Loucy (cell line): ENCODE measurements at regions not wholly inside any gene's neighbourhood (a gene's known extent, or its start where the extent isn't known, plus 50 kb on each side); places are given as distances from the start of the nearest gene placed in this dataset.
"Not testable (repeated sequence)": the region's sequence is repeated elsewhere in the genome, so short reads cannot be mapped to it uniquely, and the experiment has no call there.

Source experiments
- H2AFZ ChIP-seq: fragments of 200-600 bp; sonication (generic); 2 replicates; pipeline ENCODE4 v1.6.0; 2016; ENCODE audit warnings: antibody characterized with exemption, mild to moderate bottlenecking, low read length, moderate library complexity
- H3F3A ChIP-seq: fragments of 200-600 bp; 2 replicates; pipeline ENCODE4 v1.6.0; 2016; ENCODE audit warnings: antibody characterized with exemption, low read depth, mild to moderate bottlenecking
- H3K27me3 ChIP-seq: fragments of 200-600 bp; sonication (generic); 2 replicates; pipeline ENCODE4 v1.6.1; 2014; ENCODE audit warnings: low read length, mild to moderate bottlenecking; ENCODE audit not compliant: insufficient read depth, poor library complexity, severe bottlenecking
- H3K36me3 ChIP-seq: fragments of 200-600 bp; sonication (generic); 2 replicates; pipeline ENCODE4 v1.6.1; 2016; ENCODE audit warnings: low read length; ENCODE audit not compliant: insufficient read depth
- H3K4me1 ChIP-seq: fragments of 200-600 bp; sonication (generic); 2 replicates; pipeline ENCODE4 v1.5.1; 2014; ENCODE audit warnings: low read length, mild to moderate bottlenecking; ENCODE audit not compliant: insufficient read depth, poor library complexity, severe bottlenecking
- H3K4me2 ChIP-seq: fragments of 200-600 bp; sonication (generic); 2 replicates; pipeline ENCODE4 v1.6.0; 2014; ENCODE audit warnings: antibody characterized with exemption, low read length, low read depth, mild to moderate bottlenecking; ENCODE audit not compliant: poor library complexity, severe bottlenecking
- H3K4me3 ChIP-seq: fragments of 200-600 bp; sonication (generic); 2 replicates; pipeline ENCODE4 v1.5.1; 2014; ENCODE audit warnings: low read length, mild to moderate bottlenecking, mixed read lengths; ENCODE audit not compliant: poor library complexity, severe bottlenecking
- H3K79me2 ChIP-seq: fragments of 200-600 bp; sonication (generic); 2 replicates; pipeline ENCODE4 v1.6.1; 2014; ENCODE audit warnings: low read length; ENCODE audit not compliant: insufficient read depth
- H3K9ac ChIP-seq: fragments of 200-600 bp; sonication (generic); 2 replicates; pipeline ENCODE4 v1.6.0; 2014; ENCODE audit warnings: mild to moderate bottlenecking, low read depth, low read length, moderate library complexity; ENCODE audit not compliant: poor library complexity, severe bottlenecking
- H3K9me2 ChIP-seq: fragments of 200-600 bp; sonication (generic); replicated peaks from 2 replicates; pipeline ENCODE4 v1.6.1; 2016; ENCODE audit warnings: low read depth, low read length, mixed read lengths
- H3K9me3 ChIP-seq: fragments of 200-600 bp; sonication (generic); 2 replicates; pipeline ENCODE4 v1.6.1; 2014; ENCODE audit warnings: mild to moderate bottlenecking, antibody characterized with exemption, low read length, low read depth; ENCODE audit not compliant: insufficient read depth
- H4K20me1 ChIP-seq: fragments of 200-600 bp; sonication (generic); 2 replicates; pipeline ENCODE4 v1.6.0; 2014; ENCODE audit warnings: antibody characterized with exemption, low read length, mild to moderate bottlenecking; ENCODE audit not compliant: insufficient read depth, poor library complexity, severe bottlenecking
- CTCF ChIP-seq: fragments of 200-600 bp; sonication (generic); conservative IDR thresholded peaks from 2 replicates; pipeline ENCODE4 v1.5.1; 2014; ENCODE audit warnings: mild to moderate bottlenecking, antibody characterized with exemption, low read length
- EZH2phosphoT487 ChIP-seq: fragments of 200-600 bp; IDR thresholded peaks from 2 replicates; pipeline ENCODE4 v1.6.1; 2018; ENCODE audit warnings: antibody characterized with exemption, mild to moderate bottlenecking, moderate library complexity, borderline replicate concordance

- Histone ChIP-seq H3F3A (no peaks in the 10 kb centered on the region), H3K4me2 (no peak overlapping the region), H3K9me3 (no peaks in the 10 kb centered on the region), H4K20me1 (no peaks in the 10 kb centered on the region), H2AFZ (no peak overlapping the region), H3K79me2 (no peaks in the 10 kb centered on the region), H3K4me3 (no peak overlapping the region), H3K9ac (no peak overlapping the region), H3K36me3 (no peaks in the 10 kb centered on the region), H3K9me2 (no peaks in the 10 kb centered on the region), H3K27me3 (no peaks in the 10 kb centered on the region), H3K4me1 (peaks cover 3% of the 10 kb centered on the region)
- TF ChIP-seq CTCF = no peak
- no peak for TF ChIP-seq EZH2phosphoT487
Observed at GRCh38 chr1:67610450-67610849, 74.6 kb upstream of the GADD45A start.

- Histone ChIP-seq H3K79me2 (no peaks in the 10 kb centered on the region), H3K36me3 (no peaks in the 10 kb centered on the region), H3K27me3 (no peaks in the 10 kb centered on the region), H3K4me1 (peaks cover 3% of the 10 kb centered on the region), H3K9me2 (no peaks in the 10 kb centered on the region), H3K4me2 (no peak overlapping the region), H4K20me1 (no peaks in the 10 kb centered on the region), H3K9ac (no peak overlapping the region), H2AFZ (no peak overlapping the region), H3F3A (no peaks in the 10 kb centered on the region), H3K9me3 (no peaks in the 10 kb centered on the region), H3K4me3 (no peak overlapping the region)
- TF ChIP-seq CTCF = no peak
- TF ChIP-seq EZH2phosphoT487 = no peak
Observed at GRCh38 chr1:67611846-67612245, 73.2 kb upstream of the GADD45A start.

DNA sequence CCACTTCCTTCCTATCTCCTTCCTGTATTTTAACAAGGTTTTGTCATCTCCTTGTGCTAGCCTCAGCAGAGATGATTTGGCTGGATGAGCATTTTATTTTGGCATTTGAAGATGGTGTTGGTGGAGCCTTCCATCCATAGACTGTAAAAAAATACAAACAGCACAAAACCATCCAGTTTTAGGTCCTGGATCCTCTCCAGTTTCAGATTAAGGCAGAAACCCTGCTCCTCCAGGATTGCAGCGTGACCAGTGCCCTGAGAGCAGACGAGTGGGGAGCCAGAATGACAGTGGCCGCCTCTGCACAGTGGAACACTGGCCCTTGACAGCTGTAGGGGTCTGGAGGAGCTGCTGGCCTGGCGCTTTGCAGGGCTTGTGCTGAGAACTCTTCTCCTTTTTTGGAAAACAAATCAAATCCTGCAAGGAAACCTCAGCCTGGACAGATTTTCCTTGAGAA, 72.2 kb upstream of the GADD45A start:
- no peaks in the 10 kb centered on the region for H3K27me3 ChIP-seq
- TF ChIP-seq CTCF (no peak), EZH2phosphoT487 (no peak)
- H3K4me3 ChIP-seq = no peak overlapping the region
- no peaks in the 10 kb centered on the region for H3K9me2 ChIP-seq
- H3K79me2 ChIP-seq = no peaks in the 10 kb centered on the region
- H3K36me3 ChIP-seq = no peaks in the 10 kb centered on the region
- no peak overlapping the region for H2AFZ ChIP-seq
- H3K9me3 ChIP-seq = no peaks in the 10 kb centered on the region
- no peaks in the 10 kb centered on the region for H4K20me1 ChIP-seq
- peaks cover 3% of the 10 kb centered on the region for H3K4me1 ChIP-seq
- H3K9ac ChIP-seq = no peak overlapping the region
- H3F3A ChIP-seq = no peaks in the 10 kb centered on the region
- H3K4me2 ChIP-seq = no peak overlapping the region

DNA sequence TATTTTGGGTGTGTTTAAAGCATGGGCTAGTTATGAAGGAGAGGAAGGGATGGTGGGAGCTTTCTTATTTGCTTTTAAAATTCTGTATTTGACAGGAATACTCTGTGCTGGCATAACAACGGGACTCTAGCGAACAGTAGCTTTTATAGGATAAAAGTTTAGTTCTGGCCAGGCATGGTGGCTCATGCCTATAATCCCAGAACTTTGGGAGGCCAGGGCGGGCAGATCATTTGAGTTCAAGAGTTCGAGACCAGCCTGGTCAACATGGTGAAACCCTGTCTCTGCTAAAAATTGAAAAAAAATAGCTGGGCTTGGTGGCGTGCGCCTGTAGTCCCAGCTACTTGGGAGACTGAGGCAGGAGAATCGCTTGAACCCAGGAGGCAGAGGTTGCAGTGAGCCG, 71.5 kb upstream of the GADD45A start:
- not testable (repeated sequence) for H3K4me1 ChIP-seq, H3K27me3 ChIP-seq, H3F3A ChIP-seq, H3K36me3 ChIP-seq, H3K9ac ChIP-seq, H3K79me2 ChIP-seq, H3K4me3 ChIP-seq, H3K4me2 ChIP-seq, H4K20me1 ChIP-seq, H2AFZ ChIP-seq, H3K9me2 ChIP-seq, H3K9me3 ChIP-seq
